H1 (cell line): ENCODE measurements at regions not wholly inside any gene's neighbourhood (a gene's known extent, or its start where the extent isn't known, plus 50 kb on each side); places are given as distances from the start of the nearest gene placed in this dataset.

Experiments
- CTCF ChIA-PET: fragments of 300-600 bp; sonication (Branson Sonifier 250); formaldehyde crosslinking; loops from one replicate; lab custom pipeline; 2021; ENCODE audit not compliant: partially characterized antibody; lab: Charles Lee
- POLR2A ChIA-PET: fragments of 300-600 bp; sonication (Branson Sonifier 250); formaldehyde crosslinking; loops from one replicate; lab custom pipeline; 2021; ENCODE audit warnings: inconsistent platforms; ENCODE audit not compliant: partially characterized antibody; lab: Charles Lee
- DNase-seq, 2 experiments: peaks; one replicate each; pipeline versions ENCODE4 v3.0.0 to v3.0.0-alpha.2; 2010 to 2022; ENCODE audit warnings: low spot score in 2 of 2, low read depth in 1 of 2, mixed read lengths in 1 of 2
- FAIRE-seq: peaks from 2 replicates; lab custom pipeline; 2011; peaks lifted over from hg19 to GRCh38; lab: Jason Lieb, UNC
- H2AFZ ChIP-seq: 2 replicates; pipeline ENCODE4 v1.8.1; 2012; ENCODE audit warnings: low read length, inconsistent platforms
- H2AK5ac ChIP-seq: 2 replicates; pipeline ENCODE4 v1.6.1; 2013; ENCODE audit warnings: low read depth, low read length
- H2BK120ac ChIP-seq: replicated peaks from 2 replicates; pipeline ENCODE3; 2013; ENCODE audit warnings: low read depth, low read length, inconsistent platforms
- H2BK12ac ChIP-seq: 2 replicates; pipeline ENCODE4 v1.6.1; 2013; ENCODE audit warnings: low read depth, low read length
- H2BK15ac ChIP-seq: 2 replicates; pipeline ENCODE4 v1.6.1; 2013; ENCODE audit warnings: low read length
- H2BK20ac ChIP-seq: 2 replicates; pipeline ENCODE4 v1.6.1; 2013; ENCODE audit warnings: low read length
- H2BK5ac ChIP-seq: 2 replicates; pipeline ENCODE4 v1.6.1; 2013; ENCODE audit warnings: low read depth, low read length
- H3K14ac ChIP-seq: 2 replicates; pipeline ENCODE4 v1.6.1; 2013; ENCODE audit warnings: inconsistent platforms; ENCODE audit not compliant: insufficient read length
- H3K18ac ChIP-seq: 2 replicates; pipeline ENCODE4 v1.6.1; 2013; ENCODE audit warnings: low read length; ENCODE audit errors: extremely low read depth
- H3K23ac ChIP-seq: 2 replicates; pipeline ENCODE4 v1.6.1; 2013; ENCODE audit warnings: inconsistent platforms; ENCODE audit not compliant: insufficient read length
- H3K23me2 ChIP-seq: 2 replicates; pipeline ENCODE4 v1.6.1; 2013; ENCODE audit warnings: low read depth, low read length
- H3K27ac ChIP-seq: 2 replicates; pipeline ENCODE4 v1.6.1; 2011; ENCODE audit warnings: low read depth, low read length, inconsistent platforms
- H3K27me3 ChIP-seq, 4 experiments: replicated peaks in 1 of 4; 1 replicate in 1 of 4; 2 replicates in 3 of 4; pipeline versions ENCODE4 v1.6.1 to v1.8.1; 2011 to 2013; ENCODE audit warnings: low read length in 3 of 4, mild to moderate bottlenecking in 3 of 4, inconsistent platforms in 2 of 4, mixed read lengths in 2 of 4, moderate library complexity in 1 of 4; ENCODE audit not compliant: control insufficient read depth in 3 of 4, insufficient read depth in 3 of 4; ENCODE audit errors: extremely low read depth in 1 of 4
- H3K36me3 ChIP-seq, 4 experiments: 2 replicates each; pipeline versions ENCODE4 v1.6.1 to v1.8.1; 2011 to 2013; ENCODE audit warnings: mild to moderate bottlenecking in 4 of 4, low read length in 3 of 4, moderate library complexity in 2 of 4, control low read depth in 1 of 4, inconsistent platforms in 1 of 4; ENCODE audit not compliant: insufficient read depth in 4 of 4, control insufficient read depth in 2 of 4
- H3K4ac ChIP-seq: replicated peaks from 2 replicates; pipeline ENCODE3; 2013; ENCODE audit warnings: low read length, low read depth, mixed read lengths, inconsistent platforms; ENCODE audit not compliant: insufficient read length
- H3K4me1 ChIP-seq, 4 experiments: replicated peaks in 1 of 4; 1 replicate in 1 of 4; 2 replicates in 3 of 4; pipeline versions ENCODE4 v1.6.1 to v1.8.1; 2011 to 2013; ENCODE audit warnings: low read length in 3 of 4, inconsistent platforms in 2 of 4, mixed read lengths in 1 of 4; ENCODE audit not compliant: insufficient read depth in 4 of 4, control insufficient read depth in 3 of 4
- H3K4me2 ChIP-seq, 2 experiments: 2 replicates each; pipeline versions ENCODE4 v1.6.1 to v1.8.1; 2011 to 2013; ENCODE audit warnings: low read depth in 2 of 2, low read length in 2 of 2, control low read depth in 1 of 2, inconsistent platforms in 1 of 2, mild to moderate bottlenecking in 1 of 2; ENCODE audit not compliant: insufficient read depth in 1 of 2
- H3K4me3 ChIP-seq, 4 experiments: fragments of 200-600, 300-600 bp in 1 of 4; sonication (generic), shearing (Covaris generic), sonication (Bioruptor Twin) in 1 of 4; 2 replicates each; pipeline versions ENCODE4 v1.5.1 to v1.8.1; 2011 to 2016; ENCODE audit warnings: low read length in 4 of 4, low read depth in 3 of 4, control low read depth in 2 of 4, inconsistent platforms in 2 of 4, mild to moderate bottlenecking in 2 of 4, mixed read lengths in 1 of 4, moderate library complexity in 1 of 4; ENCODE audit not compliant: insufficient read depth in 2 of 4; ENCODE audit errors: extremely low read depth in 1 of 4
- H3K56ac ChIP-seq: replicated peaks from 2 replicates; pipeline ENCODE3; 2013; ENCODE audit warnings: low read depth, mild to moderate bottlenecking, mixed read lengths, low read length, inconsistent platforms; ENCODE audit not compliant: insufficient read length
- H3K79me1 ChIP-seq: 2 replicates; pipeline ENCODE4 v1.6.1; 2013; ENCODE audit warnings: low read depth, low read length, control low read depth
- H3K79me2 ChIP-seq, 2 experiments: 2 replicates each; pipeline versions ENCODE4 v1.6.1 to v1.8.1; 2012 to 2013; ENCODE audit warnings: low read length in 2 of 2, mild to moderate bottlenecking in 2 of 2, inconsistent platforms in 1 of 2; ENCODE audit not compliant: insufficient read depth in 2 of 2, control insufficient read depth in 1 of 2
- H3K9ac ChIP-seq, 4 experiments: replicated peaks in 1 of 4; 1 replicate in 1 of 4; 2 replicates in 3 of 4; pipeline versions ENCODE4 v1.6.1 to v1.8.1; 2011 to 2013; ENCODE audit warnings: low read depth in 3 of 4, low read length in 3 of 4, control low read depth in 2 of 4, mild to moderate bottlenecking in 2 of 4, moderate library complexity in 2 of 4, inconsistent platforms in 1 of 4; ENCODE audit errors: extremely low read depth in 1 of 4
- H3K9me3 ChIP-seq, 2 experiments: 2 replicates each; pipeline versions ENCODE4 v1.6.1 to v1.8.1; 2012 to 2013; ENCODE audit warnings: mild to moderate bottlenecking in 2 of 2, moderate library complexity in 2 of 2, control low read depth in 1 of 2, inconsistent platforms in 1 of 2, low read depth in 1 of 2, low read length in 1 of 2, mixed read lengths in 1 of 2; ENCODE audit not compliant: insufficient read depth in 2 of 2
- H4K20me1 ChIP-seq, 2 experiments: replicated peaks in 1 of 2; 2 replicates each; pipeline versions ENCODE3 to v1.8.1; 2011 to 2013; ENCODE audit warnings: inconsistent platforms in 2 of 2, low read length in 2 of 2, mild to moderate bottlenecking in 1 of 2; ENCODE audit not compliant: insufficient read depth in 2 of 2, control insufficient read depth in 1 of 2
- H4K5ac ChIP-seq: 2 replicates; pipeline ENCODE4 v1.6.1; 2013; ENCODE audit warnings: low read length, low read depth, mixed read lengths, inconsistent platforms; ENCODE audit not compliant: insufficient read length
- H4K8ac ChIP-seq: 2 replicates; pipeline ENCODE4 v1.8.0; 2013; ENCODE audit warnings: mild to moderate bottlenecking, moderate library complexity, low read length, inconsistent platforms; ENCODE audit not compliant: insufficient read depth; ENCODE audit errors: extremely low read depth
- H4K91ac ChIP-seq: replicated peaks from 2 replicates; pipeline ENCODE3; 2013; ENCODE audit warnings: low read length, mixed read lengths, inconsistent platforms; ENCODE audit not compliant: insufficient read length
- ATF2 ChIP-seq: IDR thresholded peaks from 2 replicates; pipeline ENCODE4 v1.6.1; 2012; ENCODE audit warnings: low read length, inconsistent platforms
- BCL11A ChIP-seq, 2 experiments: IDR thresholded peaks; one replicate each; pipeline ENCODE4 v1.6.1; 2011; ENCODE audit warnings: low read depth in 2 of 2, low read length in 2 of 2, mild to moderate bottlenecking in 2 of 2
- EGR1 ChIP-seq: IDR thresholded peaks from 2 replicates; pipeline ENCODE4 v1.6.1; 2011; ENCODE audit warnings: low read depth, low read length, borderline replicate concordance
- GTF2F1 ChIP-seq: IDR thresholded peaks from 2 replicates; pipeline ENCODE4 v1.6.1; 2012; ENCODE audit warnings: low read depth, low read length, improper control_type of control experiment, borderline replicate concordance
- MAX ChIP-seq: IDR thresholded peaks from 2 replicates; pipeline ENCODE4 v1.6.1; 2012; ENCODE audit warnings: inconsistent platforms
- NANOG ChIP-seq: IDR thresholded peaks from 2 replicates; pipeline ENCODE4 v1.6.1; 2011; ENCODE audit warnings: low read length, low read depth, mild to moderate bottlenecking, inconsistent platforms; ENCODE audit not compliant: insufficient read depth, poor library complexity, severe bottlenecking
- RAD21 ChIP-seq, 2 experiments: IDR thresholded peaks in 1 of 2; conservative IDR thresholded peaks in 1 of 2; 2 replicates each; pipeline ENCODE4 v1.6.1; 2011; ENCODE audit warnings: low read depth in 2 of 2, low read length in 2 of 2, improper control_type of control experiment in 1 of 2, inconsistent platforms in 1 of 2, mild to moderate bottlenecking in 1 of 2, moderate library complexity in 1 of 2
- SAP30 ChIP-seq: fragments of 300-600 bp; sonication (generic); IDR thresholded peaks from 2 replicates; pipeline ENCODE4 v1.7.1; 2012; ENCODE audit warnings: low read length, moderate library complexity, mild to moderate bottlenecking, inconsistent platforms; ENCODE audit not compliant: insufficient read depth, insufficient replicate concordance
- SIX5 ChIP-seq: IDR thresholded peaks from 2 replicates; pipeline ENCODE4 v1.6.1; 2011; ENCODE audit warnings: mild to moderate bottlenecking, low read depth, low read length
- TAF7 ChIP-seq: optimal IDR thresholded peaks from 2 replicates; pipeline ENCODE3; 2011; ENCODE audit warnings: low read depth, mild to moderate bottlenecking, inconsistent platforms, low read length, moderate library complexity, borderline replicate concordance
- ZNF274 ChIP-seq: IDR thresholded peaks from 2 replicates; pipeline ENCODE4 v1.7.0; 2012; ENCODE audit warnings: low read length, borderline replicate concordance; ENCODE audit errors: extremely low read depth
- WGBS, 2 experiments: shearing (Covaris generic) in 1 of 2; methylation state at CpG; one replicate each; pipeline versions ENCODE4 v1.1.6 to v1.1.7; 2013 to 2015; ENCODE audit warnings: low lambda C conversion rate in 2 of 2, mixed read lengths in 2 of 2, inconsistent platforms in 1 of 2, low coverage in 1 of 2, missing lambda C conversion rate in 1 of 2; ENCODE audit not compliant: insufficient replicate concordance in 2 of 2, insufficient coverage in 1 of 2, insufficient read length in 1 of 2; ENCODE audit errors: extremely low coverage in 1 of 2, missing lambda C conversion rate in 1 of 2; 5-methylcytosine and 5-hydroxymethylcytosine counted together

- peak overlapping the region; percentile 45 for H4K91ac ChIP-seq
- H2BK12ac ChIP-seq, result no peak overlapping the region
- no peak overlapping the region for H4K8ac ChIP-seq
- H3K18ac ChIP-seq, result no peak overlapping the region
- no peak overlapping the region for H2BK120ac ChIP-seq
- no peak overlapping the region for H2AK5ac ChIP-seq
- H3K36me3 ChIP-seq, result no peaks in the 10 kb centered on the region
- H2BK20ac ChIP-seq, result no peak overlapping the region
- no peak for DNase-seq
- no peak overlapping the region for H3K4me3 ChIP-seq
- POLR2A ChIA-PET, result no interaction called here
- H2AFZ ChIP-seq, result no peak overlapping the region
- no peak overlapping the region for H3K4me2 ChIP-seq
- no peaks in the 10 kb centered on the region for H3K23me2 ChIP-seq
- CTCF ChIA-PET, result no interaction called here
- no peak overlapping the region for H3K27ac ChIP-seq
- no peak overlapping the region for H3K56ac ChIP-seq
- no peaks in the 10 kb centered on the region for H3K79me1 ChIP-seq
- no peak overlapping the region for H4K5ac ChIP-seq
- H3K4me1 ChIP-seq, result peaks cover 0 to 19% (median 8%) of the 10 kb centered on the region in 4 experiments; a peak in 6 of 7 replicates
- FAIRE-seq, result no peak
- H3K27me3 ChIP-seq, result no peaks in the 10 kb centered on the region
- no peak overlapping the region for H3K4ac ChIP-seq
- H2BK5ac ChIP-seq, result no peak overlapping the region
- H3K23ac ChIP-seq, result no peak overlapping the region
- 85% methylated on average over 11 of the region's 11 CpGs; no CpG with 5 or more reads in 1 of the 2 experiments for WGBS, 2 experiments
- H2BK15ac ChIP-seq, result no peak overlapping the region
- H4K20me1 ChIP-seq, result no peaks in the 10 kb centered on the region
- no peaks in the 10 kb centered on the region for H3K9me3 ChIP-seq
- no peaks in the 10 kb centered on the region for H3K79me2 ChIP-seq
- no peak overlapping the region for H3K9ac ChIP-seq
- H3K14ac ChIP-seq, result no peak overlapping the region
- TF ChIP-seq EGR1 (no peak), NANOG (no peak), BCL11A (IDR thresholded peaks at IDR 0.05; ENCODE audit: low read depth in 2 of 2, low read length in 2 of 2) (no peak), RAD21 (IDR thresholded peaks at IDR 0.05 in 1 of 2, conservative IDR thresholded peaks at IDR 0.05 in 1 of 2; ENCODE audit: low read depth in 2 of 2, low read length in 2 of 2) (no peak), MAX (no peak), ZNF274 (no peak), SIX5 (no peak), ATF2 (no peak), TAF7 (no peak), GTF2F1 (no peak), SAP30 (no peak)
Measured at GRCh38 chr2:8569332-8569930, 112.4 kb upstream of the ID2 start.
